Mononuclear cell (primary cell): ENCODE measurements at regions not wholly inside any gene's neighbourhood (a gene's known extent, or its start where the extent isn't known, plus 50 kb on each side); places are given as distances from the start of the nearest gene placed in this dataset.

ENCODE experiments used
- H3K27me3 ChIP-seq: 2 replicates; pipeline ENCODE4 v1.6.0; 2011; ENCODE audit warnings: low read length, control low read depth; ENCODE audit not compliant: insufficient read depth
- H3K4me1 ChIP-seq: 2 replicates; pipeline ENCODE4 v1.5.1; 2011; ENCODE audit warnings: mild to moderate bottlenecking, low read length, control low read depth; ENCODE audit not compliant: insufficient read depth
- H3K4me3 ChIP-seq: 2 replicates; pipeline ENCODE4 v1.5.1; 2011; ENCODE audit warnings: mild to moderate bottlenecking, low read length, moderate library complexity
- H3K9me3 ChIP-seq: 2 replicates; pipeline ENCODE4 v1.5.1; 2011; ENCODE audit warnings: low read depth, mild to moderate bottlenecking, control low read depth, low read length

- H3K9me3 ChIP-seq = no peaks in the 10 kb centered on the region
- no peak overlapping the region for H3K4me3 ChIP-seq
- no peaks in the 10 kb centered on the region for H3K4me1 ChIP-seq
- H3K27me3 ChIP-seq = no peaks in the 10 kb centered on the region
Observed at GRCh38 chr12:46439793-46440511, 67.4 kb upstream of the SLC38A2 start.

- no peaks in the 10 kb centered on the region for H3K4me1 ChIP-seq
- H3K27me3 ChIP-seq = no peaks in the 10 kb centered on the region
- H3K9me3 ChIP-seq = no peaks in the 10 kb centered on the region
- H3K4me3 ChIP-seq = no peak overlapping the region
Observed at GRCh38 chr12:46438719-46439319, 66.2 kb upstream of the SLC38A2 start.

- no peak overlapping the region for H3K4me3 ChIP-seq
- no peaks in the 10 kb centered on the region for H3K27me3 ChIP-seq
- no peaks in the 10 kb centered on the region for H3K9me3 ChIP-seq
- no peaks in the 10 kb centered on the region for H3K4me1 ChIP-seq
Observed at GRCh38 chr12:46438256-46438655, 65.7 kb upstream of the SLC38A2 start.

GRCh38 chr12:46437469-46437868 lies 64.9 kb upstream of the SLC38A2 start:
- no peaks in the 10 kb centered on the region for H3K9me3 ChIP-seq
- H3K4me3 ChIP-seq = no peak overlapping the region
- H3K27me3 ChIP-seq = no peaks in the 10 kb centered on the region
- no peaks in the 10 kb centered on the region for H3K4me1 ChIP-seq

- Histone ChIP-seq H3K4me1 (no peaks in the 10 kb centered on the region), H3K27me3 (no peaks in the 10 kb centered on the region), H3K9me3 (no peaks in the 10 kb centered on the region), H3K4me3 (no peak overlapping the region)
Observed at GRCh38 chr12:46436747-46437146, 64.2 kb upstream of the SLC38A2 start.

- peaks cover 5% of the 10 kb centered on the region for H3K4me1 ChIP-seq
- no peaks in the 10 kb centered on the region for H3K9me3 ChIP-seq
- no peaks in the 10 kb centered on the region for H3K27me3 ChIP-seq
- no peak overlapping the region for H3K4me3 ChIP-seq
Observed at GRCh38 chr12:46435625-46436024, 63.1 kb upstream of the SLC38A2 start.

- Histone ChIP-seq H3K27me3 (no peaks in the 10 kb centered on the region), H3K4me3 (no peak overlapping the region), H3K4me1 (peaks cover 10% of the 10 kb centered on the region), H3K9me3 (no peaks in the 10 kb centered on the region)
Observed at GRCh38 chr12:46435029-46435428, 62.5 kb upstream of the SLC38A2 start.

- Histone ChIP-seq H3K9me3 (no peaks in the 10 kb centered on the region), H3K4me3 (no peak overlapping the region), H3K4me1 (peaks cover 10% of the 10 kb centered on the region), H3K27me3 (no peaks in the 10 kb centered on the region)
Observed at GRCh38 chr12:46433829-46434228, 61.3 kb upstream of the SLC38A2 start.

GRCh38 chr12:46432325-46432724 lies 59.8 kb upstream of the SLC38A2 start:
- H3K27me3 ChIP-seq = no peaks in the 10 kb centered on the region
- H3K9me3 ChIP-seq = no peaks in the 10 kb centered on the region
- H3K4me3 ChIP-seq = no peak overlapping the region
- peaks cover 10% of the 10 kb centered on the region for H3K4me1 ChIP-seq

GRCh38 chr12:46430340-46430948 lies 57.9 kb upstream of the SLC38A2 start:
- peaks cover 10% of the 10 kb centered on the region for H3K4me1 ChIP-seq
- H3K27me3 ChIP-seq = no peaks in the 10 kb centered on the region
- H3K9me3 ChIP-seq = no peaks in the 10 kb centered on the region
- no peak overlapping the region for H3K4me3 ChIP-seq
